Endometrium (tissue), 2 donors: ENCODE measurements at regions not wholly inside any gene's neighbourhood (a gene's known extent, or its start where the extent isn't known, plus 50 kb on each side); places are given as distances from the start of the nearest gene placed in this dataset.
"Not testable (repeated sequence)": the region's sequence is repeated elsewhere in the genome, so short reads cannot be mapped to it uniquely, and the experiment has no call there.

Experiments
- FAIRE-seq: peaks from 2 replicates; lab custom pipeline; 2012; peaks lifted over from hg19 to GRCh38; lab: Jason Lieb, UNC
- donor health status: control.
- donor health status: control.

- FAIRE-seq = no peak
Observed at GRCh38 chr2:77721593-77721992, 199.4 kb upstream of the LRRTM4 start.

- no peak for FAIRE-seq
Observed at GRCh38 chr2:77725045-77725444, 202.9 kb upstream of the LRRTM4 start.

GRCh38 chr2:77734662-77735340, 212.6 kb upstream of the LRRTM4 start:
- FAIRE-seq = not testable (repeated sequence)

GRCh38 chr2:77737236-77737635, 215.1 kb upstream of the LRRTM4 start:
- FAIRE-seq = no peak

GRCh38 chr2:77746780-77747179, 224.6 kb upstream of the LRRTM4 start:
- no peak for FAIRE-seq

GRCh38 chr2:77753710-77754345, 231.7 kb upstream of the LRRTM4 start:
- FAIRE-seq = not testable (repeated sequence)

GRCh38 chr2:77767388-77768076, 245.4 kb upstream of the LRRTM4 start:
- no peak for FAIRE-seq

- FAIRE-seq = no peak
Observed at GRCh38 chr2:77768508-77768907, 246.3 kb upstream of the LRRTM4 start.

- FAIRE-seq = no peak
Observed at GRCh38 chr2:77778917-77779316, 256.7 kb upstream of the LRRTM4 start.

GRCh38 chr2:77793500-77793899, 271.3 kb upstream of the LRRTM4 start:
- peak; percentile 55 for FAIRE-seq

- FAIRE-seq = no peak
Observed at GRCh38 chr2:77796397-77796796, 274.2 kb upstream of the LRRTM4 start.

- no peak for FAIRE-seq
Observed at GRCh38 chr2:77797088-77797487, 274.9 kb upstream of the LRRTM4 start.

GRCh38 chr2:77800410-77800809, 278.2 kb upstream of the LRRTM4 start:
- no peak for FAIRE-seq

GRCh38 chr2:77807531-77808215, 285.5 kb upstream of the LRRTM4 start:
- FAIRE-seq = no peak

- FAIRE-seq = no peak
Observed at GRCh38 chr2:77808599-77808998, 286.4 kb upstream of the LRRTM4 start.

GRCh38 chr2:77813599-77813998, 291.4 kb upstream of the LRRTM4 start:
- no peak for FAIRE-seq

- no peak for FAIRE-seq
Observed at GRCh38 chr2:77816618-77817017, 294.4 kb upstream of the LRRTM4 start.

- FAIRE-seq = no peak
Observed at GRCh38 chr2:77818186-77818585, 296.0 kb upstream of the LRRTM4 start.

- FAIRE-seq = no peak
Observed at GRCh38 chr2:77823028-77823427, 300.9 kb upstream of the LRRTM4 start.

- no peak for FAIRE-seq
Observed at GRCh38 chr2:77831060-77831459, 308.9 kb upstream of the LRRTM4 start.

- no peak for FAIRE-seq
Observed at GRCh38 chr2:77831471-77831870, 309.3 kb upstream of the LRRTM4 start.

- FAIRE-seq = no peak
Observed at GRCh38 chr2:77831898-77832297, 309.7 kb upstream of the LRRTM4 start.
